Adrenal gland (tissue), 9 donors: ENCODE measurements at regions not wholly inside any gene's neighbourhood (a gene's known extent, or its start where the extent isn't known, plus 50 kb on each side); places are given as distances from the start of the nearest gene placed in this dataset.

Source experiments
- DNase-seq, 7 donors: peaks; one replicate each; pipeline ENCODE4 v3.0.0-alpha.2; 2019 to 2020
- H3K27ac ChIP-seq, 5 donors: fragments of 200-600 bp; sonication (generic) in 4 of 5; 1 replicate in 3 of 5; 2 replicates in 2 of 5; pipeline versions ENCODE4 v1.5.1 to v1.8.0; 2016 to 2020; ENCODE audit warnings: mild to moderate bottlenecking in 1 of 5
- H3K27me3 ChIP-seq: fragments of 200-600 bp; 2 replicates; pipeline ENCODE4 v1.8.0; 2021
- H3K36me3 ChIP-seq, 2 donors: fragments of 200-600 bp; replicated peaks in 1 of 2; 1 replicate in 1 of 2; 2 replicates in 1 of 2; pipeline versions ENCODE4 v1.5.1 to v1.8.0; 2018 to 2022
- H3K4me1 ChIP-seq, 2 donors: fragments of 200-600 bp; replicated peaks in 1 of 2; 1 replicate in 1 of 2; 2 replicates in 1 of 2; pipeline versions ENCODE4 v1.5.1 to v1.8.0; 2018 to 2021
- H3K4me3 ChIP-seq, 4 donors: fragments of 200-600 bp; sonication (generic) in 3 of 4; one replicate each; pipeline ENCODE4 v1.5.1; 2016 to 2018
- H3K9me3 ChIP-seq, 3 donors: fragments of 200-600 bp; sonication (generic) in 1 of 3; replicated peaks in 1 of 3; 1 replicate in 2 of 3; 2 replicates in 1 of 3; pipeline versions ENCODE4 v1.5.1 to v1.8.0; 2016 to 2021
- POLR2A ChIP-seq, 2 donors: fragments of 450-650 bp; IDR thresholded peaks; one replicate each; pipeline ENCODE4 v1.6.1; 2017; ENCODE audit warnings: antibody characterized with exemption in 2 of 2, mild to moderate bottlenecking in 2 of 2, moderate library complexity in 1 of 2
- WGBS, 4 donors: extraction: QIAGEN DNeasy Blood & Tissue Kit in 2 of 4; methylation state at CpG; one replicate each; pipeline versions ENCODE4 v1.1.5 to v1.1.7; 2013 to 2017; 5-methylcytosine and 5-hydroxymethylcytosine counted together
- intact Hi-C, 2 donors: fragments of 100-400 bp; cut with DNase I; formaldehyde crosslinking; loops; one replicate each; pipeline versions ENCODE4 v1.14.1 to v1.15.0; 2022 to 2023
- TF ChIP-seq, protein P1 (sequence below), 6 experiments: fragments of 450-650 bp in 4 of 6; fragments of 200-600 bp in 2 of 6; sonication (generic) in 1 of 6; IDR thresholded peaks; 1 replicate in 5 of 6; 2 replicates in 1 of 6; pipeline versions ENCODE4 v1.5.1 to v1.8.0; 2016 to 2021; ENCODE audit warnings: antibody characterized with exemption in 6 of 6, mild to moderate bottlenecking in 2 of 6, moderate library complexity in 1 of 6
- donor health status: healthy with polysubstance abuse.
- donor health status: Bipolar disorder and iron deficiency.
- donor health status: DM: yes; HTN: yes; CAD: no.
- donor health status: DM: no; HTN: no; CAD: no.
- donor health status: DM: no; HTN: no; CAD: no.

DNA sequence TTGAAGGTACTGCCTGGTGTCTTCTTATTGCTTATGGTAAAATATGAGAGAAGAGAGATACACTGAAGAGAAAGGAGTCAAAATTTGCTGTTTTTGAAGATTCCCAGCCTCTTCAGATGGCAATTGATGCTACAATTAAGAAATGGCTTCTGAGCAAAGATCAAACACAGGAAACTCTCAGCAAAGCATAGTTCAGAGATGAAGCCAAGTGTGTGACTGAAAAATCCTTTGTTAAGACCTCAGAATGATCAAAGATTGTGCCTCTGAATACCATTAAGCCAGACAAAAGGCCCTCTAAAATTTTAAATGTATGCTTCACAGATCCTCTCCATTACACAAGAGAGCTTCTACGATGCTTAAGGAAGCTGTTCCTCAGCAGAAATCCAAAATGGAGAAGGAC, 216.3 kb downstream of the UXS1 start:
- TF ChIP-seq POLR2A (IDR thresholded peaks at IDR 0.05) = no peak
- TF ChIP-seq, protein P1, sequence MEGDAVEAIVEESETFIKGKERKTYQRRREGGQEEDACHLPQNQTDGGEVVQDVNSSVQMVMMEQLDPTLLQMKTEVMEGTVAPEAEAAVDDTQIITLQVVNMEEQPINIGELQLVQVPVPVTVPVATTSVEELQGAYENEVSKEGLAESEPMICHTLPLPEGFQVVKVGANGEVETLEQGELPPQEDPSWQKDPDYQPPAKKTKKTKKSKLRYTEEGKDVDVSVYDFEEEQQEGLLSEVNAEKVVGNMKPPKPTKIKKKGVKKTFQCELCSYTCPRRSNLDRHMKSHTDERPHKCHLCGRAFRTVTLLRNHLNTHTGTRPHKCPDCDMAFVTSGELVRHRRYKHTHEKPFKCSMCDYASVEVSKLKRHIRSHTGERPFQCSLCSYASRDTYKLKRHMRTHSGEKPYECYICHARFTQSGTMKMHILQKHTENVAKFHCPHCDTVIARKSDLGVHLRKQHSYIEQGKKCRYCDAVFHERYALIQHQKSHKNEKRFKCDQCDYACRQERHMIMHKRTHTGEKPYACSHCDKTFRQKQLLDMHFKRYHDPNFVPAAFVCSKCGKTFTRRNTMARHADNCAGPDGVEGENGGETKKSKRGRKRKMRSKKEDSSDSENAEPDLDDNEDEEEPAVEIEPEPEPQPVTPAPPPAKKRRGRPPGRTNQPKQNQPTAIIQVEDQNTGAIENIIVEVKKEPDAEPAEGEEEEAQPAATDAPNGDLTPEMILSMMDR (IDR thresholded peaks at IDR 0.05) = no peak
- H3K27ac ChIP-seq = no peak overlapping the region
- 94 to 97% (median 95%) methylated on average over 1 of the region's 1 CpG for WGBS, 4 donors
- no peaks in the 10 kb centered on the region for H3K27me3 ChIP-seq
- no peaks in the 10 kb centered on the region for H3K36me3 ChIP-seq
- H3K9me3 ChIP-seq = no peaks in the 10 kb centered on the region
- H3K4me3 ChIP-seq = no peak overlapping the region
- intact Hi-C loops = no loop called here
- H3K4me1 ChIP-seq = no peaks in the 10 kb centered on the region
- DNase-seq = no peak

DNA sequence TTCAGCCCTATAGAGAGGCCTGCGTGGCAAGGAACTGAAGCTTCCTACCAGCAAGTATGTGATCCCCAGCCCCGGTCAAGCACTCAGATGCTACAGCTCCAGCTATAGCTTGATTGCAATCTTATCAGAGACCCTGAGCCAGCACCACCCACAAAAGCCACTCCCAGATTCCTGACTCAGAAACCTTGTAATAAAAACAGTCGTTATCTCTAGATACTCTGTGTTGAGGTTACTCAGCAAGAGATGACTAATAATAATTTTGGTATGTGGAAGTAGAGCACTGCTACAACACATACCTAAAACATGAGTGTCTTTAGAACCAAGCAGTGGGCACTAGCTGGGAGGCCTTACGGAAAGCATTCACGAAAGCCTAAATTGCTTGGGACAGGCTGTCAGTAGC, 216.9 kb downstream of the UXS1 start:
- TF ChIP-seq, protein P1 (IDR thresholded peaks at IDR 0.05) = no peak
- no peak for TF ChIP-seq POLR2A (IDR thresholded peaks at IDR 0.05)
- 83 to 86% (median 84%) methylated on average over 5 of the region's 5 CpGs for whole genome bisulfite sequencing, 4 donors
- Histone ChIP-seq H3K4me3 (no peak overlapping the region), H3K36me3 (no peaks in the 10 kb centered on the region), H3K9me3 (no peaks in the 10 kb centered on the region), H3K27me3 (no peaks in the 10 kb centered on the region), H3K27ac (no peak overlapping the region), H3K4me1 (no peaks in the 10 kb centered on the region)
- intact Hi-C loops = no loop called here
- DNase-seq = no peak

DNA sequence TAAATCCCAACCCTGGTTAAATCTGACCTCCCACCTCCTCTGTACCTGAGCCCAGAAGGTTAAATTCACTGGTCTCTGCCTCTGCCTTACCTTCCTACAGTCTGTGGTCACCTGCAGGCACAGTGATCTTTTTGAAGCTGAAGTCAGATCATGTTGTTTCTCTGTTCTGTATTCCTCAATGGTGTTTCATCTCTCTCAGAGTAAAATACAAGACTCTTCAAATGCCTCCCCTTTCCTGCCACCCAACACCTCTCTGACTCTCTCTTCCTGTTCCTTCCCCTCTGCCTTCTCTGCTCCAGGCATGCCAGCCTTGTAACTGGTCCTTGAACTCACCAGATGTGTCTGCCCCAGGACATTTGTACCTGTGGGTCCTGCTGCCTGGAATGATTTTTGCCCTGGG, 219.3 kb downstream of the UXS1 start:
- no peak for DNase-seq
- no peaks in the 10 kb centered on the region for H3K9me3 ChIP-seq
- H3K27me3 ChIP-seq = no peaks in the 10 kb centered on the region
- intact Hi-C loops = no loop called here
- no peak overlapping the region for H3K4me3 ChIP-seq
- H3K27ac ChIP-seq = no peak overlapping the region
- H3K4me1 ChIP-seq = no peaks in the 10 kb centered on the region
- TF ChIP-seq, protein P1 (IDR thresholded peaks at IDR 0.05) = no peak
- TF ChIP-seq POLR2A (IDR thresholded peaks at IDR 0.05) = no peak
- H3K36me3 ChIP-seq = no peaks in the 10 kb centered on the region

DNA sequence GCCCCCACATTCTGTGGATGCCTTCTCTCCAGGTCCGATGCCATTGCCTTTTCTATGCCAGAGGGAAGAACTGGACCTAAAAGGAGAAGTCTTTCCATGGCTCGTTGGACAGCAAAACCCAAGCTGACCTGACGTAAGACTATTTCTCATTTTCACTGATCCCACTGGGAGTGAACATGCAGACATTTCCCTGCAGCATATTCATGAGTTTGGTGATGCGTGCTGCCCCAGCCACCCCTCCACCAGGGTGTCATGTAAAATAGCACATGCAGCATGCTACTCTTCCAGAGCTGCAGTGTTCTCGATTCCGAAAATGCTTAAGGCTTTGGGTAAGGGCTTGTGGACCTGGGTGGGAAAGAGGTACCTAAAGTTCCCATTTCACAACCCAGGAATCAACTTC, 221.2 kb downstream of the UXS1 start:
- H3K9me3 ChIP-seq = no peaks in the 10 kb centered on the region
- TF ChIP-seq POLR2A (IDR thresholded peaks at IDR 0.05) = no peak
- TF ChIP-seq, protein P1 (IDR thresholded peaks at IDR 0.05) = no peak
- no peak overlapping the region for H3K4me3 ChIP-seq
- H3K36me3 ChIP-seq = no peaks in the 10 kb centered on the region
- intact Hi-C loops = no loop called here
- 82 to 93% (median 84%) methylated on average over 4 to 6 of the region's 6 CpGs for WGBS, 4 donors
- H3K4me1 ChIP-seq = no peaks in the 10 kb centered on the region
- H3K27me3 ChIP-seq = no peaks in the 10 kb centered on the region
- H3K27ac ChIP-seq = no peak overlapping the region
- no peak for DNase-seq
